Activated naive CD8-positive, alpha-beta T cell treated with anti-CD3 and anti-CD28 coated beads, Interleukin-2, amount 50 U/mL, for 24 hours (primary cell): ENCODE measurements at regions not wholly inside any gene's neighbourhood (a gene's known extent, or its start where the extent isn't known, plus 50 kb on each side); places are given as distances from the start of the nearest gene placed in this dataset.

Experiments used
- ATAC-seq: fragments of 150-1000 bp; cut with Tn5 transposase; one replicate; pipeline ENCODE4 v1.10.0; 2021
- DNase-seq: peaks from one replicate; pipeline ENCODE4 v3.0.0; 2021
- H3K27ac Mint-ChIP-seq: one replicate; pipeline ENCODE4 v1.8.0; 2021; ENCODE audit warnings: mild to moderate bottlenecking, mixed read lengths
- H3K27me3 Mint-ChIP-seq: one replicate; pipeline ENCODE4 v1.8.0; 2021; ENCODE audit warnings: mixed read lengths
- H3K36me3 Mint-ChIP-seq: one replicate; pipeline ENCODE4 v1.8.0; 2021; ENCODE audit warnings: low read depth, mixed read lengths
- H3K4me1 Mint-ChIP-seq: one replicate; pipeline ENCODE4 v1.8.0; 2021; ENCODE audit warnings: mixed read lengths
- H3K4me3 Mint-ChIP-seq: one replicate; pipeline ENCODE4 v1.8.0; 2021; ENCODE audit warnings: mild to moderate bottlenecking, moderate library complexity, mixed read lengths
- H3K9me3 Mint-ChIP-seq: one replicate; pipeline ENCODE4 v1.8.0; 2021; ENCODE audit warnings: mixed read lengths

DNA sequence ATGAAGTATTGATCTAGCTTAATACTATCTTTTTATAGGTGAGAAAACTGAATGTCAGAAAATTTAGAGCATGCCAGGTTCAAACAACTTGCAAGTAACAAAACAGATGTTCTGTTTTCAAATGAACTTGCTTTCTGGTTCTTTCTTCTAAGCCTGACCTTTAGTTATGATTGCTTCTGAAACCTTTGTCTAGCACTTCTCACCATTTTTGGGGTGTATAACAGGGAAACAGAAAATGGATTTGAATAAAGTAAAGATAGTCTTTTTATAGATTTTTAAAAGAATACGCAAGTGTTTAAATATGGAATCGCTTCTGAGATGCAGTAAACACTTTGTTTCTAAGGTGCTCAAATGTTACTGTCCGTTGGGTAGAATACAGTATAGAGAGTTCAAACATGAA is 687.2 kb upstream of the CPEB2 start:
- Mint-ChIP-seq H3K36me3 (no peaks in the 10 kb centered on the region), H3K4me3 (no peak overlapping the region), H3K9me3 (no peaks in the 10 kb centered on the region), H3K27me3 (peaks cover 3% of the 10 kb centered on the region), H3K27ac (no peak overlapping the region), H3K4me1 (no peaks in the 10 kb centered on the region)
- ATAC-seq = no peak
- no peak for DNase-seq

DNA sequence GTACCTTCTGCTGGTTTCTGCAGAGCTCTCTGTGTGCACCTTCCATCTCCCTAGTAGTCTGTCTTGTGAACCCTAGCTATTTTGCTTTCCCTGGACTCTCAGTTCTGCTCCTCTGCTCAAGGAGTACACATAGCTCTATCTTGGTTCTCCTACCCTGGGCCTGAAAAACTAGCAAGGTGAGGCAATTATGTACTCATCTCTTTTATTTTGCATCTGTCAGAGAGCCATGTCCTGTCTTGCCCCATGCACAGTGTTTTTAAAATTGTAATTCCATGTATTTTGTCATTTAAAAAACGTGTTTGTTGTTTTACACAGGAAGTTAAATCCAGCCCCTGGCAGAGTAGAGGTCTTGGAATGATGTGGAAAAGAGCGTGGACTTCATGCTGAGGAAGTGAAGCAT is 684.9 kb upstream of the CPEB2 start:
- no peak for DNase-seq
- H3K4me1 Mint-ChIP-seq = no peaks in the 10 kb centered on the region

DNA sequence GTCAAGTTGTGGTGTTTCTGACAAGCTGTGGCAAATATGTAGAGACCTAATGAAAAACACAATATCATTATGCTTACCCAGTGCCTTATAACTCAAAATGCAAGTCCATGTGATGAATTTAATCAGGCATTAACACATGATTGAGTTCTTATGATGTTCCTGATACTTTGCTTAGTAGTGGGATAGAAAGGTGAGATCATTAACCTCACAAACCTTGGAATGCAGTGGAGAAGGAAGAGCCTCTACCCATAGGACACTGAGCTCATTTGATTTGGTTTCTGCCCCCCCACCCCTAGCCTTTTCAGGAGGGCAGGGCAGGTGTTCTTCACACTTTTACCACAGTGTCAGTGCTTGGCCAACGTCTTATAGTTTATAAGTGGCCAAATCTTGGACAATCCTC is 683.6 kb upstream of the CPEB2 start:
- Mint-ChIP-seq H3K27ac (no peak overlapping the region), H3K36me3 (no peaks in the 10 kb centered on the region), H3K4me1 (no peaks in the 10 kb centered on the region), H3K4me3 (no peak overlapping the region), H3K9me3 (no peaks in the 10 kb centered on the region), H3K27me3 (peaks cover 2% of the 10 kb centered on the region)
- no peak for DNase-seq
- ATAC-seq = no peak

More for the DNA sequence above, 684.9 kb upstream of the CPEB2 start:
- no peak for ATAC-seq
- Mint-ChIP-seq H3K27ac (no peak overlapping the region), H3K36me3 (no peaks in the 10 kb centered on the region), H3K9me3 (no peaks in the 10 kb centered on the region), H3K4me3 (no peak overlapping the region), H3K27me3 (peaks cover 2% of the 10 kb centered on the region)

DNA sequence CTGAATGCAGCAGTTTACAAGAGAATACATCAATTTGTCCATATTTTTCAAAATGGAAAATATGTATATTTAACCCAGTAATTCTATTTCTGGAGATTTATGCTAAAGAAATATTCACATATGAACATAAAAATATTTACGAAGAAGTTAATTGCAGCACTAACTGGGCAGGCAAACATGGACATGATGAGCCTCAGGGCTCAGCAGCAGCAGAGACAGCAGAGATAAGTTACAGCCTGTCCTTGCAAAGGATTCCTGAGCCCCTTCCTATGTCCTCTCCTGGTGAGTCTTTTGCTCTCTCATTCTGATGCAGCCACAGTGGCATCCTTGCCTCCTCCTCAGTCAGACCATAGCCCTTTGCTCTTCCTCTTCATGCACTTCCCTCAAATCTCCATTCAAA is 680.6 kb upstream of the CPEB2 start:
- DNase-seq (no peak), ATAC-seq (no peak)
- Mint-ChIP-seq H3K27me3 (peaks cover 2% of the 10 kb centered on the region), H3K9me3 (peaks cover 8% of the 10 kb centered on the region), H3K27ac (no peak overlapping the region), H3K4me3 (no peak overlapping the region), H3K36me3 (no peaks in the 10 kb centered on the region), H3K4me1 (no peaks in the 10 kb centered on the region)

DNA sequence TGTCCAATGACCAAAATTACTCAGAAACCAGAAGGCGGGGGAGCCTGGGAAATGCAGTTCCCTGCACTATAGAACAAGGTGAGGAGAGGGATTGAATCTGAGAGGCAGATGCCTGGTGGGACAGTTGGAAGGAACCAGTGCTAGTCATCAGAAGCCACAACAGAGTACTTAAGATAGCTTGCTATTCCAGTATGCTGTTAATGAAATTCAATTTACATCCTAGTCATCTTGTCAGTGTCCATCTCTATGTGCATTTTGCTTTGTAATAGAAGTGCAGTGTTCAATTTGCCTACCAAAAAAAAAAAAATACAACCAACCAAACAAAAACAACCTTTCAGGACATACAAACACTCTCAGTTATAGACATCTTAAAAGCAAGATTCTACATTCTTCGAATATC is 679.1 kb upstream of the CPEB2 start:
- Mint-ChIP-seq H3K27me3 (no peaks in the 10 kb centered on the region), H3K9me3 (peaks cover 8% of the 10 kb centered on the region), H3K36me3 (no peaks in the 10 kb centered on the region), H3K4me3 (no peak overlapping the region), H3K27ac (no peak overlapping the region), H3K4me1 (no peaks in the 10 kb centered on the region)
- ATAC-seq (no peak), DNase-seq (no peak)

DNA sequence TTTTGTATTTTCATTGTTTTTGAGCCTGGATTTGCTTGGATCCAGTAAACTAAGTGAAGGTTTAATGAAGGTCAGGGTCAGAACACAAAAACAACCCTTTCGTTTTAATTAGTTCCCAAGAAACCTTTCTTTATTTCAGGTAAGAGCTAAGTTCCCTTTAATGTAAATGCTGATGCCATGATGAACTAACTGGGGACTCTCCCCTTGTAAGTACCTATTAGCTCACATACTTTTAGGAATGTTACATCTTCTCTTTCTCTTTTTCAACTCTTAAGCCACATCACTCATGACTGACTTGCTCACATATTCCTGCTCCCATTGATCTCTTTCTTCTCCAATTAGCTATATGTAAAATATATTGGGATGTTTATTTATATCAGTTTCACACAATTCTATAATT is 673.1 kb upstream of the CPEB2 start:
- H3K27ac Mint-ChIP-seq = no peak overlapping the region
- no peak overlapping the region for H3K4me3 Mint-ChIP-seq
- no peaks in the 10 kb centered on the region for H3K36me3 Mint-ChIP-seq
- ATAC-seq (no peak), DNase-seq (no peak)
- H3K4me1 Mint-ChIP-seq = no peaks in the 10 kb centered on the region
- peaks cover 8% of the 10 kb centered on the region for H3K9me3 Mint-ChIP-seq
- no peaks in the 10 kb centered on the region for H3K27me3 Mint-ChIP-seq

DNA sequence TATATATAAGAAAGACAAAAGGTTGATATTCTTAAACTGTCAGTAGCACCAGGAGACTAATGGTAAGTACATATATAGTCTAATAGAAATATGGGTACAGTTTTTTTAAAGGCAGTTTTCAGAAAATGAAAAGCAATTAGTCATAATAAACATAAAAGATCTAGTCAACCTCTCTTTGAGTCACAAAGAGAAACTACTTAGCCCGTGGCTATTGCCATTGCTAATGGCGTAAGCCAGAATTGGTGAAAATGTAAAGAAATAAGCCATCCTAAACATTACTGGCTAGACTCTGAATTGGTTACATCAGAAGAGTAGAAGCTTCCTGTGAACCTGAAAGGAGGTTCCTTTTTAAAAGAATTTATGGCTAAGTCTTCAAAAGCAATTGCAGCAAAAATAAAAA is 668.7 kb upstream of the CPEB2 start:
- no peak for ATAC-seq
- H3K4me3 Mint-ChIP-seq = no peak overlapping the region
- DNase-seq = no peak
- H3K27ac Mint-ChIP-seq = no peak overlapping the region
- H3K4me1 Mint-ChIP-seq = no peaks in the 10 kb centered on the region
- H3K27me3 Mint-ChIP-seq = no peaks in the 10 kb centered on the region
- no peaks in the 10 kb centered on the region for H3K36me3 Mint-ChIP-seq
- no peaks in the 10 kb centered on the region for H3K9me3 Mint-ChIP-seq

DNA sequence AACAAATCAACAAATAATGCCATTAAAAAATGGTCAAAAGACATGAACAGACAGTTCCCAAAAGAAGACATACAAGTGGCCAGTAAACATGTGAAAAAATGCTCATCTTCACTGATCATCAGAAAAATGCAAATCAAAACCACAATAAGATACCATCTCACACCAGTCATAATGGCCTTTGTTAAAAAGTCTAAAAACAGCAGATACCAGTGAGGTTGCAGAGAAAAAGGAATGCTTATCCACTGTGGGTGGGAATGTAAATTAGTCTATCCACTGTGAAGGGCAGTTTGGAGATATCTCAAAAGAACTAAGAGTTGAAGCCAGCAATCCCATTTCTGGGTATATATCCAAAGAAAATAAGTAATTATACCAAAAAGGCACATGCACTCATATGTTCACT is 668.1 kb upstream of the CPEB2 start:
- Mint-ChIP-seq H3K4me1 (no peaks in the 10 kb centered on the region), H3K36me3 (no peaks in the 10 kb centered on the region), H3K9me3 (no peaks in the 10 kb centered on the region), H3K4me3 (no peak overlapping the region), H3K27me3 (peaks cover 4% of the 10 kb centered on the region), H3K27ac (no peak overlapping the region)
- ATAC-seq = no peak
- DNase-seq = no peak

DNA sequence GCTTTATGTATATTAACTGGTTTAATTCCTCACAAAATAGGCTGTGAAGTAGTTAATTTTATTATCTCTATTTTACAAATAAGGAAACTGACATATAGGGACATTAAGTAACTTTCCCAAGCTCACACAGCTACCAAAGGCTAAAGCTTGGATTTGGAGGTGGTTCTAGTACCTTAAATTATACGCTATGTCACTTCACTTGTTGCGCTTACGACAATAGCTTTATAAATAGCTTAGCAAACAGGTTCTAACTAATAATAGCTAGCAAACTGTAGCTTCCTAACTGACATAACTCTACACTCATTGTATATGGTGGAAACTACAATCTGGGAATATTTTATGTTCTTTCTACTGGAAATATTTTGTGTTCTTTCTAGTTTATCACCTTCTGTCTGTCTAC is 666.4 kb upstream of the CPEB2 start:
- DNase-seq (no peak), ATAC-seq (no peak)
- Mint-ChIP-seq H3K27me3 (peaks cover 4% of the 10 kb centered on the region), H3K4me1 (no peaks in the 10 kb centered on the region), H3K27ac (no peak overlapping the region), H3K4me3 (no peak overlapping the region), H3K9me3 (no peaks in the 10 kb centered on the region), H3K36me3 (no peaks in the 10 kb centered on the region)

DNA sequence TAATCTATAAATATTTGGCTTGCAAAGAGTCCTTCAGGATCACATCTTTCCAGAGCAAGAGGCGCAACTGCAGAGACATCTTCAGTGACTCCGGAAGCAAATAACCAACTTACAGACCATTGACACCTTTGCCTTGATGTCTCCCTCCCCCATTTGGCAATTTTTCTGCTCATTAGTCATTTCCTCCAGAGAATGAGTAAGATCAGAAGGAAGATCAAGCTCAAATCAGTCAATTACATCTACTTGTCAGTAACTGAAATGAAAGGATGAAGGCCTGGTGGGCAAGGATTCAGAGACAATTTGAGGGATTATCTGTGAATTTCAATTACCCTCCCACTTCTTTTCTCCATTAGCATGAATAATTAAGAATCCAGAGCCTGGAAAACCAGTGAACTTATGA is 665.6 kb upstream of the CPEB2 start:
- H3K36me3 Mint-ChIP-seq = no peaks in the 10 kb centered on the region
- H3K4me1 Mint-ChIP-seq = no peaks in the 10 kb centered on the region
- H3K9me3 Mint-ChIP-seq = no peaks in the 10 kb centered on the region
- ATAC-seq (no peak), DNase-seq (no peak)
- no peak overlapping the region for H3K27ac Mint-ChIP-seq
- H3K27me3 Mint-ChIP-seq = peaks cover 4% of the 10 kb centered on the region
- no peak overlapping the region for H3K4me3 Mint-ChIP-seq

DNA sequence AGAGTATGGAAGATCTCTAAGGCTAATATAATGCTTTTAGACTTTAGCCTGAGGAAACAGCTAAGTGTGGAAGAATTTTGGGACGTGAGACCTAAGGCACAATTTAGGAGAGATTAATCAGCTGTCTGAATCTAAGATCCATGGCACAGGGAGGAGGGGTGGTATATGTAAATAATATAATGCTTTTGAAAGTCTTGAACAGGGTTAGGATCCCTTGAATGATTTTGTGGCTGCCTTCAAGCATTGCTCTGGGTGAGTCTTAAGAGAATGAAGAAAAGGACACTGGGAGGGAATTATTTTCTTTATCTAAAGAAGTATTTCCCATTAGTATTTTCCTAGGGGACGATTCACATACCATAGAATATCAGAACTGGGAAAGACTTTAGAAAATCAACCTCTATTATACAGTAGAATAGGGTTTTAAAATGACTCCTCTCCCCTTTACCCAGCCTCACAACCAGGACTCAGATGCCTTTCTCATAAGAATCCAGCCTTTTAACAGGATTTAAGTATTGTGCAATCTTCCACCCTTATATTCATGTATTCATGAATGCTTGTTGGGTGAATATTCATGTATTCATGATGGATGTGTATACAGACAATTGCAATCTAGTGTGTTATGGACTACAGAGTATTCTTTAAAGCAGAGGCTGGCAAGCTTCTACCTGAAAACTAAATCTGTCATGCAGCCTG is 664.2 kb upstream of the CPEB2 start:
- H3K9me3 Mint-ChIP-seq = no peaks in the 10 kb centered on the region
- no peaks in the 10 kb centered on the region for H3K4me1 Mint-ChIP-seq
- no peaks in the 10 kb centered on the region for H3K36me3 Mint-ChIP-seq
- H3K27me3 Mint-ChIP-seq = peaks cover 4% of the 10 kb centered on the region
- H3K27ac Mint-ChIP-seq = no peak overlapping the region
- ATAC-seq (no peak), DNase-seq (no peak)
- no peak overlapping the region for H3K4me3 Mint-ChIP-seq

DNA sequence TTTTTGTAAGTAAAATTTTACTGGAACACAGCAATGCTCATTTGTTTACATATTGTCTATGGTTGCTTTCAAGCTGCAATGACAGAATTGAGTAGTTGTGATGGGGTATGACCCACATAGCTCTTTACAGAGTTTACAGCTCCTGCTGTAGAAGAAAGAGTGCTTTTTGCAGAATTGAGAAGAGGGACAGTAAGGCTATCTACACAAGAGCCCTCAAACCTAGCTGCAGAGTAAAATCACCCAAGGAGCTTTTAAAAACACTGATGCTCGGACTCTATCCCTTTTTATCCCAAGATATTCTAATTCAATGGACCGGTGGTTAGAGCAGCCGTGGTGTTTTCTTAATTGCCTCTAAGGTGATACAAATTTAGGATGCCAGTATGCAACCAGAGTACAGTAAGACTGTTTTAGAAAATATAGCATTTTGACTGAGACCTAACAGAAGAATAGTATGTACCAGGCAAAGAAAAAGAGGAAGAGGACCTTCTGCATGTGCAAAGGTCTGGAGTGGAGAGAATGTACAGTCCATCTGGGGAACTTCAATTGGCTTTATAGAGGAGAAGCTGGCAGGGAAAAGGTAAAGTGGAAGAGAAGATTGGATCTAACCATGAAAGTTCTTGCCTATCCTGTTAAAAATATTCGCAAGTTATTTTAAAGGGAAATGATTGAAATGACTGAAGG is 663.6 kb upstream of the CPEB2 start:
- DNase-seq = no peak
- ATAC-seq = no peak
- peaks cover 4% of the 10 kb centered on the region for H3K27me3 Mint-ChIP-seq
- H3K36me3 Mint-ChIP-seq = no peaks in the 10 kb centered on the region
- no peaks in the 10 kb centered on the region for H3K4me1 Mint-ChIP-seq
- H3K27ac Mint-ChIP-seq = no peak overlapping the region
- H3K9me3 Mint-ChIP-seq = no peaks in the 10 kb centered on the region
- no peak overlapping the region for H3K4me3 Mint-ChIP-seq

DNA sequence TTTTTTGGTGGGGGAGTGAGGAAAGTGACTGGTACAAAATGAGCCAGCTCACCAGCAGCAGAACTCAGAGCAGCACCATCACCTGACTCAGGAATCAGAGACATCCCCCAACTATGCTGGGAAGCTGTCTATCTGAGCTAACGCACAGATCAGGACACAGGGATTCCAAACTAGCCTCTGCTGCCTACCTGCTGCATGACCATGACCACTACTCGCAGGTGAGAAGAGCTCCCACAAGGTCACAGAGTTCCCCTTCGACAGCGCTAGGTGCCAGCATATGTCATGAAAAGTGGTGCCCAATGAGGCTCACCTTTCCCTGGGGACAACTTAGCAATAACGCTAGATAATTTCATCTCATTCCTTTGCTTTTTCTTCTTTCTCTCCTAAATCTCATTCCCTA is 662.6 kb upstream of the CPEB2 start:
- DNase-seq = no peak
- Mint-ChIP-seq H3K36me3 (no peaks in the 10 kb centered on the region), H3K4me1 (no peaks in the 10 kb centered on the region), H3K27me3 (peaks cover 4% of the 10 kb centered on the region), H3K9me3 (no peaks in the 10 kb centered on the region), H3K4me3 (no peak overlapping the region), H3K27ac (no peak overlapping the region)
- no peak for ATAC-seq

DNA sequence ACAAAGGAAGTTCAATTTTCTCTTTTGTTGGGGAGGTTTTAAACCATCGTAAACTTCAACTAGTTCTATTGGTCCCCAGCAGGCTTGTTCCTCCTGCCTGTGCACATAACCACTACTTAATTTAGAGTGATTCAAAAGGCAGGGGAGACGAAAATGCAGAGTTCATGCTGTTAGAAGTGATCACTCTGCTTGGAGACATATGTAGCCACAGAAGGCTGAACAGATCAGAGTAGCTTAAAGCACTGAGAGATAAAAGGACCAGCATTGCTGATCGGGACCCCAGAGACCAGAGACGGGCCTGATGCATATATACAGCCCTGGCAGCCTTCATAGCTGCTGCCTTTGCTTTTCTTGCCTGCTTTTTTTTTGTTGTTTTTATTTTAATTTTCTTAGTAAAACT is 662.0 kb upstream of the CPEB2 start:
- no peaks in the 10 kb centered on the region for H3K4me1 Mint-ChIP-seq
- no peak for DNase-seq
- H3K27me3 Mint-ChIP-seq = peaks cover 4% of the 10 kb centered on the region
- H3K9me3 Mint-ChIP-seq = no peaks in the 10 kb centered on the region
- no peak overlapping the region for H3K27ac Mint-ChIP-seq
- H3K4me3 Mint-ChIP-seq = no peak overlapping the region
- no peak for ATAC-seq
- no peaks in the 10 kb centered on the region for H3K36me3 Mint-ChIP-seq

DNA sequence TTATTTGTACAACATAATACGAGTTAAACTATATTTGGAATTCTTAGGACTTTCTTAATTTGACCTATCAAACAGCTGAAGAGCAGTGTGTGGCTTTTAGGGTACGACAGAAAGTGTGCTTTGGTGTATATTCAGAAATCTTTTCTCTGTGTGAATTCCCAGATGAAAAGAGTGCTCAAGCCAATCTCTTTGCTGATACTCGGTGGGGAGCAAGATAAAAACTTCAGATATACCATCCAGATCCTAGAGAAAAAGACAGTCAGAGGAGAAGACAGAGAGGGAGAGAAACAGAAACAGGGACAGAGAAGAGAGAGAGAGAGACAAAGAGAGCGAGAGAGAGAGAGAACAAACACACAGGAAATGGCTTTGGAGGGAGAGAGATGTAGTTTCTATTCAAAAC is 658.3 kb upstream of the CPEB2 start:
- no peaks in the 10 kb centered on the region for H3K4me1 Mint-ChIP-seq
- ATAC-seq (no peak), DNase-seq (no peak)
- no peaks in the 10 kb centered on the region for H3K9me3 Mint-ChIP-seq
- H3K4me3 Mint-ChIP-seq = no peak overlapping the region
- H3K36me3 Mint-ChIP-seq = no peaks in the 10 kb centered on the region
- H3K27ac Mint-ChIP-seq = no peak overlapping the region
- peaks cover 4% of the 10 kb centered on the region for H3K27me3 Mint-ChIP-seq

DNA sequence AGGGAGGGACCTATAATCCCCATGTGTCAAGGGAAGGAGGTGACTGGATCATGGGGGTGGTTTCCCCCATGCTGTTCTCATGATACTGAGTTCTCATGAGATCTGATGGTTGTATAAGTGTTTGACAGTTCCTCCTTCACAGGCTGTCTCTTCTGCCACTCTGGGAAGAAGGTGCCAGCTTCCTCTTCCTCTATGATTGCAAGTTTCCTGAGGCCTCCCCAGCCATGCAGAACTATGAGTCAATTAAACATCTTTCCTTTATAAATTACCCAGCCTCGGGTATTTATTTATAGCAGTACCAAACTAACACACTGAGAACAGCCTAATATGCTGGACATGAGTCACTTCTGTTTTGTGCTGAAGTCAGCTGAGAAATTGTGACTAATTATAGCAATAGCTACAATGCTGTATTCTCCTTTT is 656.9 kb upstream of the CPEB2 start:
- Mint-ChIP-seq H3K27me3 (peaks cover 2% of the 10 kb centered on the region), H3K4me1 (no peaks in the 10 kb centered on the region), H3K9me3 (no peaks in the 10 kb centered on the region), H3K4me3 (no peak overlapping the region), H3K36me3 (no peaks in the 10 kb centered on the region), H3K27ac (no peak overlapping the region)
- ATAC-seq (no peak), DNase-seq (no peak)
